T-helper 2 cell treated with Interferon-gamma antibody and Interleukin-4, amounts not matched to agents 100 ng/mL and 5 ng/mL, for 36 hours (primary cell): ENCODE measurements at regions not wholly inside any gene's neighbourhood (a gene's known extent, or its start where the extent isn't known, plus 50 kb on each side); places are given as distances from the start of the nearest gene placed in this dataset.

ENCODE experiments used
- intact Hi-C: fragments of 100-400 bp; cut with micrococcal nuclease; formaldehyde crosslinking; loops from one replicate; pipeline ENCODE4 v1.15.1; 2023

DNA sequence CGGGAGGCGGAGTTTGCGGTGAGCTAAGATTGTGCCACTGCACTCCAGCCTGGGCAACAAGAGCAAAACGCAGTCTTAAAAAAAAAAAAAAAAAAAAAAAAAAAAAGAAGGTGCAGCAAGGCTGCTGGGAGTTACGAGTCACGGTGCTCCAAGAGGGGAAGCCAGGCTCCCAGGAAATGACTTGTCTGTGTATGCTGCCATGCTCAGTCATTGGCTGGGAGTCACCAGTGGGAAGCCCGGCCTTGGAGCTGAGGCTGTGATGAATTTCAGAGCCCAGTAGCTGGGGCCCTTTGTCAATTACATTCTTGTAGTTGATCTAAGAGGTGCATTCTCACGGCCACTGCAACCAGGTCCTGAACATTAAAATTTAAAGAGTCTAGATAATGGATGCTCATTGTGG lies 1105.1 kb upstream of the TENM3 start:
- intact Hi-C loops = no loop called here

DNA sequence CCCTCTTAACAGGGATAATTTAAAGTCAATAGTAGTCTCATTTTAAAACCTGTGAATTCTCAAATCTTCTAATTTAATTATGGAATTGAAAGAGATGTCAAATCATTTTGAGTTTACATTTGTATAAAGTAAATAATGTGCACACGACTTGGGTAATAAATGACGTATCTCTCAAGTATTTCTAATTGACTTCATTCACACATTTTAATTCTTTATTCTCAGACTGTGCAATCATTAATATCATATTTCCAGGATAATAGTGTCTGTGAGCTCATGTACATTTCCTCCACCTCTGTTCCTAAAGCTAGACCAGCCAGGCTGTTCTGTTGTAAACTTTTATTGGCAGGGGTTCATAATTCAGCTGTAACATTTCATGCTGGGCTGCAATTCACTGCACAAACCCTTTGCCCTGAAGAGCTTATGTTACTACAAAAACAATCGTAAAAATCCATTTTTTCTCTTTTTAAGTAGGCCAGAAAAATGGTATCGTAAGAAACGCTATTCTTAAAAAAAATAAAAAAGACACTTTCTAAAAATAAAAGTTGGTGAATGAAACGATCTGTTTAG lies 1103.1 kb upstream of the TENM3 start:
- intact Hi-C loops = no loop called here

DNA sequence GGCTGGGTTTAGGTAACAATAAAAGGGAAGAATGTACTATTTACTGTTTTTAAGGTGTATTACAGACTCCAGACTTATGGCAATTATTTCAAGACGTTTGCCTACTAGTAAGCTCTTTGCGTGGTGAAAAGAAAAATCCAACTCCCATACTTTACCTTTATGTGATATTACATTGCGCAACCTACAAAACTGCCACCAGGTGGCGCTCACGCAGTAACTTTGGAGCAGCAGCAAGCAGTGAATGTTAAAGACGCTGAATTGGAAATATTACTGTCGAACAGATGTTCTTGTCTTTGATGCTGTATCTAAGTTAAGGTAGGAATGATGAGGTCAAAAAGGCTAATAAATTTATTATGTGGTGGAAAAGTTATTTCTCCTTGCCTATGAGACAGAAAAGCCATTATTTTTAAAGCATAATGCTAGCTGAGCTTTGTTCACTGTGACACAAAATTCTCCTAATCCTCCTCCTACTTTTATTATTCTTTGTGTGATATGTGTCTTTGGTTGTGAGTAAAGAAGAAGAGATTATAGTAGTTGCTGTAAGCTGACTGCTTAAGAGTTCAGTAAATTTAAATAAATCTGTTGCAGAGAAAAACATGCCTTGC lies 1099.8 kb upstream of the TENM3 start:
- intact Hi-C loops = no loop called here

DNA sequence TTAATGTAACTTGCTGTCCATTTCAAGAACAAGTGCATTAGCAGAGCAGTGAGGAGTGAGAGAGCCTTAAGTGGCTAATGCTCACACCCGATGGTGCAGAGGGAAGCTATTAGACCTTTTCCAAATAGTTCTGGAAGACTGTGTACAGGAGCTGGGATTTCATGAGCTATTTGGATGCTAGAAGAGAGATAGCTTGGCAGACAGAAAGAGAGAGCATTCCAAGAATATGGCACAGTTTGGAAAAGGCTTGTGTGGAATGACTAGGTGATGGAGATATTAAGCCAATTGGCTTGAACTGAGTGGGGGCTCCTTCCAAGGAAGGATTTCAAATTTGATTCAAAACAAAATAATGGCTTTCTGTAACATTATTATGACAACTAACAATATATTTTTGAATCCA lies 1097.2 kb upstream of the TENM3 start:
- intact Hi-C loops = no loop called here

DNA sequence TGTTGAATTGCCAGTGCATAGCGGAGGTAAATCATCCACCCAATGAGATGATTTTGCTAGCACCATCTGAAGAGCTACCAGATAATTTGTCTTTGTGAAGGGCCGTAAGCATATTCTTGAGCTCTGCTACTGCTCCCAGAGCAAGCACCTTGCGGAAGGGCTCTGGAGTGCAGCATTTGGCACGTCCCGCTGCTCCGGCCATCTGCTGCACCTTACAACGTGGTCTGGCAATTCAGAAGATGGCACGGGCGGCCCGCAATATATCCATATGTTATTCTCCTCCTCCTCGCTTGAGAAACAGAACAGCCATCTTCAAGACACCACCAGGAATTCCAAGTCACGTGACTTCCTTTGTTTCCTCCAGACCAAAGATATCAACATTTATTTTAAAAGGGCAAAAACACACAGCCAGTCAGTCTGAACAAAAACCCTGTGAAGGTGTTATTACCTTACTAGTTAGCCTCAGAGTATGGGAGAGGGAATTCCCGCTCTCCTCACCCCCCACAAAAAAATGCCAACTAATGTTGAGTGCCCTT lies 1095.7 kb upstream of the TENM3 start:
- intact Hi-C loops = no loop called here

DNA sequence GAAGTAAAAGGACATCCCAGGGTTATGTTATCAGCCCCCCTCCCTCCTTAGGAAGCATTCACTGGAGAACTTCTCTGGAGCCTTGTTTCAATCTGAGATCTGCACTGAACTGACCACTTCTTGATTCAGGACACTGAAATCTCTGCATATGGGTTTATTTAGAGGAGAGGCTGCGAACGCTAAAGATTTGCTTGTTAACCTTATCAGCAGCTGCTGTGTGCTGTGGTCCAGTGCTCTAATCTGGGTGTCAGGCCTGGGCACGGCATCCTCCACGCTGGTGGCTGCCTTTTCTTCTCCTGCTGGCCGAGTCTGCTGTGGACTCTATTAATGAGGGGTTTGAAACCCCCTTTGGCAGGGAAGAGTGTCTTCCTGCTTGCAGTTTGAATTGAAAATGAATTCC lies 1094.7 kb upstream of the TENM3 start:
- intact Hi-C loops = no loop called here

DNA sequence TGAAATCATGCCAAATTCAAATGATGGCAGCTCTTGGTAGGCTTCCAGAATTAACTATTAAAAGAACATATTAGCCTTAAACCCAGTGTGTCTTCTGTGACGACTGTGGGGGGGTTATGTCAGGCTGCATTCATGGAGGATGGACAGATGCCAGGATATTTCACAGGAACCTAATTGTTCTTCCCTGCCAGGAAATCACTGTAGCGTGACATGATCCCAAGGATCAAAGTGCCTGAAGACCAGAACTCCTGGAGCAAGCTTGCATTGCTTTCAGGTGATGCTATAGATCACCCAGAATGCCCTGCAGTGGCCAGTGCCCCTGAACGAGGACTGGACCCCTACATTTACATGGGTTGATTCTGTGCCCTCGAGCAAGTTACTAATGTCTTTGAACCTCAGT lies 1093.0 kb upstream of the TENM3 start:
- intact Hi-C loops = no loop called here

DNA sequence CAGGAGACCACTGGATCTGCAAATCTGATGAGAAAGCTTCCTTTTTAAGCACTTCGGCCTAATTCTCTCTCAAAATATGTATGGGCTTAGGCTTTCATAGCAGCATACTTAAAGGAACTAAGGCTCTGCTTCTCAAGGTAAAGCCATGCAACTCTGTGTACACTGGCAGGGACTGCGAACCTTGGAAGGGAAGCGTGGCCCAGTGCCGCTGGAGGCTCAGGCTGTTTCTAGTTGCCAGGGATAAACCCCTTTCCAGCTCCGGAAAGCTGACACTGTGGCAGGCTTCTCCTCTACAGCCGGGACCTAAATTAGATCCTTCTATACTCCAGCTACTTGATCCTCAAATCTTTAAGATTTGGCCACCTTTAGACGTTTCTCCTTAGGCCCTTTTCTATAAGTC lies 1091.3 kb upstream of the TENM3 start:
- intact Hi-C loops = no loop called here

DNA sequence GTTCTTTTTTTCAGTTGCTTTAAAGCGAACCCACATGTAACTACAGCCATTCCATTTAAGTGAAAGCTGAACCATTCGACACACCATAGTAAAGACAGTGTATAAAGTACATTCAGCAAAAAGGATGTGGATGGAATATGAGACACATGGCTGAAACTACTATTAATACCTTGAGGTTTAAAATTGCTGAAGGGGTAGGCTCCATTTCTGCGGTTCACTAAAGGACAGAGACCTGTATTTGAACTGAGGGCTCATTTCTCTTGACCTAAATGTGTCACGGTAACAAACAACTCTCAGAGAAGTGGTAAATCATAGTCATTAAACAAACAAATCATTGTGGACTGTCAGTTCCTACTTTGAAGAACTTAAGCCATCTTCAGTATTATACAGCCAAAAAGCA lies 1085.6 kb upstream of the TENM3 start:
- intact Hi-C loops = no loop called here

DNA sequence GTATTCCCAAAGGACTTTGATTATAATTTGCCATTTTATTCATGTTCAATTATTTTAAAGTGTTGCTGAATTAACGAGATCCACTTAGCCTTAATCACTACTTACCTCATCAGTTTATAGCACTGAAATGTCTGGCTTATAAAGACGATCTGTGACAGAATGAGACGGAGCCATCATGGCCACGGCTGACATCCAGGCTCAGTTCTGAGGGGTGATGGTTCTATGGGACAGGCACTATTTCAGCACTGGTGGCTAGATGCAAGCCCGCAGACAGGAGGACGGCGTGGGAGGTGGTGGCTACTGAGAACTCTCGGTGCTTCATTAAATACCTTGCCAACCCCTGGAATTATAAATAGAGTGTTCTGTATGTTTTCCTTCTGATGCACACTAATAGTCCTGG lies 1084.2 kb upstream of the TENM3 start:
- intact Hi-C loops = no loop called here

DNA sequence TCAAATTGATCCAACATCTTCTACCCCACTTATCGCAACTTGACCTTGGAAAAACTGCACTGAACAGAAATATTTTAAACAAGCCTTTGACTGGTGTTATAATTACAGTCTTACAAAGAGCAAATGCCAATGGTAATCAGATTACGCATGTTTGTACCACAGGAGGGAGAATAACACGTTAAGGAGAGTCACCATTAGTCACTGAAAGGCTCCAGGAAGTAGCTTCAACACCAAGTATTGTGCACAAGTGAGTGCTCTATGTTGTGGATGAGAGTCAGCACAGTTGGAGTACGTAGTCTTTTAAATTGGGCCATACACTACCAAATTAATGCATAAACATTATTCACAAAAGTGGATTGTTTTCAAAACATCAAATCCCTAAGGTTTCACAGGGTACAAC lies 1081.5 kb upstream of the TENM3 start:
- intact Hi-C loops = no loop called here

DNA sequence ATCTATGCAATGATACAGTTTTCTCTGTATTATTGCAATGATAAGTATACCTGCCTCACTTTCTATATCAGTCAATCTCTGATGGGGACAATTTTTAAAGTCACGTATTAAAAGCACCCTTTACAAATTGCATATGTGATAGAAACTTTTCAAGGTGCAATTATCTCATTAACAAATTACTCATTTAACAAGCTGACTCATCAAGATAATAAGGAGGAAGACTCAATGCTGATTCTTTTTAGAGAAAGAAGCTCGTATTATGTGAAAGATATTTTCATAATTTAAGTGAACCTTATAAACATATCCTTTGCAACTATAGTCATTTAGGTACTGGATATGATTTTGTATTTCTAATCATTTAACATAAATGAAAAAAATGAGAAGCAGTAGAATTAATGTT lies 1080.9 kb upstream of the TENM3 start:
- intact Hi-C loops = no loop called here

DNA sequence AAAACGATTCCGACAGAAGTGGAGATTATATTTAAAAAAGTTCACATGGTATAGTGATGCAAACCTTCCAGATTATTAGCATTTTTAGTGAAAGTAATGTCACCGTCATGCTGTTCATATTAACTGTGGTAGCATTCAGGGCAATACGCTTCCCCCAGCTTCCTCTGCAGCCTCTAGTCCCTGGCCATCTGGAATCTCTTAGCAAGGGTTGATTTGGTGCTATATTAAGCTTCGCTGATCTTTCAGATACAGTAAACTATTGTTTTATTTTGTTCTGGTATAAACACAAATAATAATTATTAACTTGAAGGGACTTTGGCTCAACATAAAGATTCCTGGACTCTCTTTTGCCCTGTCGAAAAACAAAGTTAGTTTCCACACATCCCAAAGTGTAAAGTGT lies 1080.5 kb upstream of the TENM3 start:
- intact Hi-C loops = no loop called here

DNA sequence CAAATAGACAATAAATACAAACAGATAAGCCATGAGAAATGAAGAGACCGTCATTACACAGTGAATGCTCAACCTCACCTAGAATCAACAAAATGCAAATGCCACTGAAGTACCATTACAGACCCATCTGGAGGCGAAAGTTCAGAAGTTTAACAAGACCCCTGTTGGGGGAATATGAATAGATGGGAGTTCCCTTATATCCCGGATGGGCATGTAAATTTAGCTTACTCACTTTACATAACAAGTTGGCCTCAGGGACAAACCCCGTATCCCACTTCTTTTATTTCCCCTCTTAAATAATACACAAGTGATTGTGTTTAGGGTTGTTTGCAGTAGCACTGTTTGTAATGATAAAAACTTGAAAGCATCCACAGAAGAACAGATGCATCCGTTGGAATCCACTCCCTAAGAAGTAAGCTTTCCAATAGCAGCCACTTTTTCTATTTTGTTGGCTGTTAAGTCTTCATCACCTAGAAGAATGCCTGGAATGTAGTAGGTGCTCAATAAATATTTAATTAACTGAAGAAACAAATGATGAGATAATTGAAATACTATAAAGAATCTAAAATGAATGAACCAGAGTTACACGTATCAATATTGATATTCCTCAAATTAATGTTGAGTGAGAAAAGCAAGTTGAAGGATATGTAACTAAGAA lies 1076.3 kb upstream of the TENM3 start:
- intact Hi-C loops = no loop called here

DNA sequence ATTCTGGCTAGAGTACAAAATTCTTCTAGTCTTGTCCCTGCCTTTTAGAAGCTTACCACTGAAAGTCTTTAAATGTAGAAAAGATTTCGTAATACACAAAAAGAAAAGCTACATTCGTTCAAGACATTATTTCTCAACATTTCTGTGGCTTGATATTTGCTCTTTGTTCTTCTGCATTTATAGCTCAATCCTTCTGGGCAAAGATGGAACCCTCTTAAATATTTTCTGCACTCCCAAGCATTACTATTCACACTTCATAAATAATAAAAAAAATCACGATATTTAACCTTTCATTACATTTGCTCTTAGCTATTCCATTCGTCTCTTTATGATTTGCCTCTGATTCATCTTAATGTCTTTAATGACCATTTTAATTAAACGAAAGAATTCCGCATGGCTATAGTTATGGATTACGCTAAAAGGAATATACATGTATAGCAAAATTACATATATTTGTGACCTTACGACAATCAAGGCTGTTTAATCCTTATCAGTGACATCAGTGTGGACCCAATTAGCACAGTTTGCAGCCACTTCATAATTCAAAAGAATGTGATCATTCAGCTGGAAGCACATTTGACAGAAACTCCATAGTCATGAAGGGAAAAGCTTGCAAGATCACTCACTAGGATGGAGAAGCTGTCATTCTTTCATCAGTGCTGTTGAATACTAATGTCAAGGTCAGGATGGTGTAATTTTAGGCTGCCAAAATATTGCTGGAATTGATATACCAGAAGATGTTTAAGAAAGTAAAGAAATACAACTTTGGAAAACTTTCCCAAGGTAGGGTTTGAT lies 1075.0 kb upstream of the TENM3 start:
- intact Hi-C loops = no loop called here

DNA sequence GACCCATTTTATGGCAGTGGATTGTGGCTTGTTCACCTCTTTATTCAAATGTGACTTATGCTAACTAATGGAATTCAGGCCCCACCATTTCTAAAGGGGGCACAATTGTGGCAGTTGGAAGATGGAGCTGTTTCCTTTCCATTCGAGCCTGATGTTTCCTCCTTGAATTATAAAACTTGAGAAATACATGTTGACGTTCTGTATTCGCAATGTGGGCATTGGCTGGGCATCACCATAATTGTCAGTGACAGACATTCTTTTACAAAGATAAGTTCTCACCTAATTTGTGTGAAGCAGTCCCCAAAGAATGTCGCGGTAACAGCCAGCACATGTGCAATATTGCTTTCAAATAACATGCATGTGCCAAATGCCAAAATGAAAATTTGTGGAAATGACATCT lies 1070.2 kb upstream of the TENM3 start:
- intact Hi-C loops = no loop called here

DNA sequence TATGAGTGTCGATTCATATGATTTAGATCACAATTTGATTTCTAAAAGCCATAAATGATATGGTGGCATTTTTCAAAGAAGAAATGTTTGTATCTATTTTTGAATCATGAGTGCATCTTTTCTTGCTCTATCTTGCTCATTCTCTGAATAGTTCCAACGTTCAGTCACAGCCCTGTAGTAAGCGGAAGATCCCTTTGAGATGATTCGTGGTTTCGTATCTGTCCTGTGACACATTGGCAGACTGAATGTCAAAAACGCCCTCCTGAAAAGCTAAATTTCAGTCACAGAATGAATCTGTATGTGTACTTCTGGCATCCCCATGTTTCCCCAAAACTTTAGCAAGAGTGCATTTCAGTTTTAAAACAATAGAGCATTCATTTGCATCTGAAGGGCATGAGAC lies 1066.9 kb upstream of the TENM3 start:
- intact Hi-C loops = no loop called here

DNA sequence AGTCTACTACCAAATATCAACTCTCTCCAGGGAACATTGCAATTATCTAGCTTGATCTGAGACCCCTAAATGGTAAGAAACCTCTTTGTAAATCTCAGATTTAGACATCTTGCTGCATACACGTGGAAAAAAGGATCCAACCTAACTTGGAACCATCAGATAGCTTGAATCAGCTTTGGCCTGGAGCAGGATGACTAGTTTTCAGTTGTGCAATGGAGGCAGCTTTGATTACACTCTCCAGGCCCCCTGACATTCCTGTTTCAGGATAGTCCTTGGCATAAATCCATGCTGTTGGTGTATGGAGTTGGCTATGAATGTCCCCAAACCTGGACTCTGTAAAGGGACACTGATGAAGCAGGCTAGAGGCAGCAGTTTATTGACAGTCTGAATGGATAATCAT lies 1061.9 kb upstream of the TENM3 start:
- intact Hi-C loops = no loop called here

DNA sequence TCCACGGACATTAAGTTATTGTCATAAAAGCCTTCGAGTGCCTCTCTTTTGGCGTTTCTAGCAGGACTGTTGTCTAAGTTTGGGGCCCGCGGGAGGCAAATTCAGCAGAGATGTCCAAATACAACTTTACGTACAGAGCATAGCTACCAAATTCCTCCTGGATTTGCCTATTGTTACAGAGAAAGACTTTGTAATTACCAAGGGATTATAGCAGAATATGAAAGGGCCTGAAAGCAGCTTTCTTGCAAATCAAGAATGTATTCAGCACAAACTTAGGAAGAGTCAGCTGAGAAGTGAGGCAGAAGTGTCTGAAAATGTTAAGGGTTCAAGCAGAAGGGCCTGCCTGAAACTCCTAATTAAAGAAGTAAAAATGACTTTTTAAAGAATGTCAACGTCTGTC lies 1053.5 kb upstream of the TENM3 start:
- intact Hi-C loops = no loop called here

DNA sequence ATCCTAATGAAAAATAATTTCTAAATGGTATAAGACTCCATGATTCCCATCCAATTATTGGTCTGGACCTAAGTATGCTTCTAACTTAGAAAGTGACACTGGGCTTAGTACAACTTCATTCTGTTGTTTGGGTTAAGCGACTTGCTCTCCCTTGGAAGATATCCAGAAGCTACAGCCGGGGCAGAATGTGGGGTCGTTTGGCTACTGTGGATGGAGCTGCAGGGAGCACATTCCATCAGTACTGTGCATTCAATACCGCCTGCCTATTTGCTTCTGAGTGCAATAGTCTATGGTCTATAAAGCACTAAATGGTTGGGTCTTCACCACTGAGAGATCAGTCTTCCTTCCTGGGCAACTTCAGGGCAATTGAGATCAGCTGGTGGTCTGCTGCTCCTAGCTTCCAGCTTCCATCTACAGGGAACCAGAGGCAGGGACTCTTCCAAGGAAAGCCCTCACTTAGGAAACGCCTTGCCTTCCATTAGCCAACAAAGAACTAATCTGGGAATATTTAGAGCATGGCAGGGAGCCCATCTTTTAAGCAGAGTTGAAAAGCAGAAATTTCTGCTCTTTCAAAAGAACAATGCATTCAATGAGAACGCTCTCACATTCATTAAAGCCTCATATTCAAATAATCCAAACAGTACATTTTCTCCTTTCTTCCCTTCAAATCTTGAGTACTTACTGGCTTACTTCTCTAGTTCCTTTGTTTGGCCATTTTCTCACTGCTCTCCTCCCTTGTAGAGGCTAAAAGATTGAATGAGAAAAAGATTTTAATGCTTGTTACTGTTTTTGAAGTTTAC lies 1049.9 kb upstream of the TENM3 start:
- intact Hi-C loops = no loop called here

DNA sequence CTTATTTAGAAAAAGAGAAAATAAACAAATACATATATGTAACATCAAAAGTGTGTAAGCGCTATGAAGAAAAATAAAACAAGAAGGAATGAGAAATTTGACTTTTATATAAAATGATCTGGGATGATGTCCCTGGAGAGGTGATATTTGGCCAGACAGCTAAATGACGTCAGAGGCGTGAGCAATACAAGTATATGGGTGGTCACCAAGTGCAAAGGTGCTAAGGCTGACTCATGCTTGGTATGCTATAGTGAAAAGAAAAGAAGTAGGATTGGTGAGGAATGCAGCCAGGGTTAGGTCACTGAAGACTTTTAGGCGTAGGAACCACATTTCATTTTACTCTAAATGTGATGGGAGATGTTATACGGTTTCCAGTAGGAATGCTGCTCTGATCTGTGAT lies 1049.1 kb upstream of the TENM3 start:
- intact Hi-C loops = no loop called here
